Hepatocyte (in vitro differentiated cells): ENCODE measurements at regions not wholly inside any gene's neighbourhood (a gene's known extent, or its start where the extent isn't known, plus 50 kb on each side); places are given as distances from the start of the nearest gene placed in this dataset.

Experiments used
- DNase-seq: peaks from one replicate; pipeline ENCODE4 v3.0.0-alpha.2; 2016; ENCODE audit warnings: low spot score
- H2AFZ ChIP-seq: fragments of 200-600 bp; sonication (generic); 2 replicates; pipeline ENCODE4 v1.6.0; 2016; ENCODE audit warnings: antibody characterized with exemption, mild to moderate bottlenecking
- H3K27ac ChIP-seq: fragments of 200-600 bp; sonication (generic); 2 replicates; pipeline ENCODE4 v1.5.1; 2016; ENCODE audit warnings: mild to moderate bottlenecking
- H3K27me3 ChIP-seq: fragments of 200-600 bp; sonication (generic); 2 replicates; pipeline ENCODE4 v1.6.1; 2016
- H3K36me3 ChIP-seq: fragments of 200-600 bp; sonication (generic); replicated peaks from 2 replicates; pipeline ENCODE4 v1.5.1; 2016; ENCODE audit warnings: low read depth; ENCODE audit not compliant: insufficient read depth
- H3K4me1 ChIP-seq: fragments of 200-600 bp; sonication (generic); 2 replicates; pipeline ENCODE4 v1.5.1; 2016; ENCODE audit warnings: mild to moderate bottlenecking, moderate library complexity; ENCODE audit not compliant: insufficient read depth
- H3K4me2 ChIP-seq: fragments of 200-600 bp; sonication (generic); 2 replicates; pipeline ENCODE4 v1.6.0; 2016
- H3K4me3 ChIP-seq: fragments of 200-600 bp; sonication (generic); 2 replicates; pipeline ENCODE4 v1.5.1; 2016; ENCODE audit warnings: mild to moderate bottlenecking
- H3K79me2 ChIP-seq: fragments of 200-600 bp; sonication (generic); 2 replicates; pipeline ENCODE4 v1.6.0; 2017; ENCODE audit warnings: mild to moderate bottlenecking
- H3K9me2 ChIP-seq: fragments of 200-600 bp; sonication (generic); replicated peaks from 2 replicates; pipeline ENCODE4 v1.6.0; 2017; ENCODE audit warnings: mild to moderate bottlenecking; ENCODE audit not compliant: insufficient read depth
- H3K9me3 ChIP-seq: fragments of 200-600 bp; sonication (generic); 2 replicates; pipeline ENCODE4 v1.5.1; 2016; ENCODE audit warnings: low read depth, mild to moderate bottlenecking
- H4K20me1 ChIP-seq: fragments of 200-600 bp; sonication (generic); 2 replicates; pipeline ENCODE4 v1.6.0; 2016; ENCODE audit warnings: mild to moderate bottlenecking; ENCODE audit not compliant: insufficient read depth, poor library complexity, severe bottlenecking
- CTCF ChIP-seq: fragments of 200-600 bp; sonication (generic); IDR thresholded peaks from 2 replicates; pipeline ENCODE4 v1.5.1; 2016; ENCODE audit warnings: antibody characterized with exemption, mild to moderate bottlenecking; ENCODE audit not compliant: poor library complexity
- EZH2 ChIP-seq: fragments of 200-600 bp; sonication (generic); IDR thresholded peaks from 2 replicates; pipeline ENCODE4 v1.6.1; 2016; ENCODE audit warnings: antibody characterized with exemption, mild to moderate bottlenecking, borderline replicate concordance
- EZH2phosphoT487 ChIP-seq: fragments of 200-600 bp; sonication (generic); IDR thresholded peaks from one replicate; pipeline ENCODE4 v1.6.1; 2018; ENCODE audit warnings: antibody characterized with exemption, mild to moderate bottlenecking, low read depth, moderate library complexity; ENCODE audit not compliant: unreplicated experiment, severe bottlenecking
- WGBS: methylation state at CpG from one replicate; pipeline ENCODE4 v1.1.6; 2016; ENCODE audit warnings: low lambda C conversion rate; ENCODE audit errors: missing lambda C conversion rate; 5-methylcytosine and 5-hydroxymethylcytosine counted together

GRCh38 chr4:180465364-180465763 is 1777.8 kb upstream of the TENM3 start:
- no peaks in the 10 kb centered on the region for H3K4me1 ChIP-seq
- no peaks in the 10 kb centered on the region for H3K9me3 ChIP-seq
- TF ChIP-seq CTCF (no peak), EZH2phosphoT487 (no peak)
- H3K9me2 ChIP-seq, result no peaks in the 10 kb centered on the region
- H3K27ac ChIP-seq, result no peak overlapping the region
- no peak overlapping the region for H3K4me3 ChIP-seq
- no peak overlapping the region for H2AFZ ChIP-seq
- H3K36me3 ChIP-seq, result no peaks in the 10 kb centered on the region
- DNase-seq, result no peak
- no peaks in the 10 kb centered on the region for H3K79me2 ChIP-seq
- no peaks in the 10 kb centered on the region for H4K20me1 ChIP-seq
- no peak overlapping the region for H3K4me2 ChIP-seq
- WGBS, result 94% methylated on average over 3 of the region's 3 CpGs
- H3K27me3 ChIP-seq, result no peaks in the 10 kb centered on the region

DNA sequence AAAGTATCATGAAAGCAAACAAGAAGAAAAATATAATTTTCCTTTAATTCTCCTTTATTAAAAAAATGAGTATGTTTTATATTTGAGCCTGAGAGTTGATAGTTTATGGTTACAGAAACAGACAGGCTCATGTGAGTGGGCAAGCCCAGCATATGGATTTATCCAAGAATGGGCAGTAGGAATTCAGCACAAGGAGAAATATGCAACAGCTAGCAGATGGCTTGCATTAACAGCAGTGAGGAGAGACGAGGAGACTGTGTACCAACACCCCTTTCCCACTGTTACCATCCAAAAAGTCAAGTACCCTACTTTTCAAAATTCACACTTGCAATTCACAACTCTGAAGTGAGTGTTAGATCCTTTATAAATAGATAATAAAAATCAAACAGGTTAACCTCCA is 1760.2 kb upstream of the TENM3 start:
- Histone ChIP-seq H4K20me1 (no peaks in the 10 kb centered on the region), H3K27ac (no peak overlapping the region), H3K79me2 (no peaks in the 10 kb centered on the region), H3K9me2 (no peaks in the 10 kb centered on the region), H3K36me3 (no peaks in the 10 kb centered on the region), H3K4me3 (no peak overlapping the region), H3K4me2 (no peak overlapping the region), H2AFZ (no peak overlapping the region), H3K9me3 (no peaks in the 10 kb centered on the region), H3K4me1 (no peaks in the 10 kb centered on the region), H3K27me3 (no peaks in the 10 kb centered on the region)
- DNase-seq, result no peak
- 33% methylated on average over 1 of the region's 1 CpG for WGBS
- TF ChIP-seq EZH2phosphoT487, result no peak
- no peak for TF ChIP-seq CTCF
- no peak for TF ChIP-seq EZH2

- no peak overlapping the region for H3K4me3 ChIP-seq
- H3K9me2 ChIP-seq, result no peaks in the 10 kb centered on the region
- H2AFZ ChIP-seq, result no peak overlapping the region
- no peaks in the 10 kb centered on the region for H3K27me3 ChIP-seq
- TF ChIP-seq EZH2phosphoT487 (no peak), CTCF (no peak), EZH2 (no peak)
- H4K20me1 ChIP-seq, result no peaks in the 10 kb centered on the region
- no peaks in the 10 kb centered on the region for H3K36me3 ChIP-seq
- no peaks in the 10 kb centered on the region for H3K79me2 ChIP-seq
- no peaks in the 10 kb centered on the region for H3K4me1 ChIP-seq
- H3K4me2 ChIP-seq, result no peak overlapping the region
- no peaks in the 10 kb centered on the region for H3K9me3 ChIP-seq
- H3K27ac ChIP-seq, result no peak overlapping the region
- DNase-seq, result no peak
These were observed 1757.8 kb upstream of the TENM3 start for GRCh38 chr4:180485407-180485806.

DNA sequence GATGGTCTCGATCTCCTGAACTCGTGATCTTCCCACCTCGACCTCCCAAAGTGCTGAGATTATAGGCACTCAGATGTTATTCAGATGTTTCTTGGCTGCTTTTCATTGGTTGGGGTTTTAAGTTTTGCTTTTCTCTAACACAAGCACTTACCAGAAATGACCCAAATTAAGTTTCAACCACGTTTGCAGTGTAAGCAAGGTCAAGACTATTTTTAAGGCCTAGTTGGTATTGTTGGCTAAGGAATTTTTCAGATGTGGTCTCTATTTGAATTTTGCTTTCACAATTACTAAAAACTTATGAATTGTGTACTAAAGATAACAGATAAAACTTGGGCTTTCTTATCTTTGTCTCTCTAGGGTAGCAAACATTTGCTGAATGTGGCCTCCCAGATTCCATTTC is 1756.9 kb upstream of the TENM3 start:
- no peak overlapping the region for H2AFZ ChIP-seq
- H4K20me1 ChIP-seq, result no peaks in the 10 kb centered on the region
- no peak for DNase-seq
- no peaks in the 10 kb centered on the region for H3K9me2 ChIP-seq
- no peaks in the 10 kb centered on the region for H3K27me3 ChIP-seq
- no peaks in the 10 kb centered on the region for H3K79me2 ChIP-seq
- no peak for TF ChIP-seq CTCF
- no peak for TF ChIP-seq EZH2
- TF ChIP-seq EZH2phosphoT487, result no peak
- no peaks in the 10 kb centered on the region for H3K36me3 ChIP-seq
- H3K4me1 ChIP-seq, result no peaks in the 10 kb centered on the region
- no peak overlapping the region for H3K27ac ChIP-seq
- no peaks in the 10 kb centered on the region for H3K9me3 ChIP-seq
- no peak overlapping the region for H3K4me3 ChIP-seq
- whole genome bisulfite sequencing, result 78% methylated on average over 4 of the region's 4 CpGs
- H3K4me2 ChIP-seq, result no peak overlapping the region
